Activated CD4-positive, alpha-beta T cell treated with anti-CD3 and anti-CD28 coated beads, Interleukin-2, amount 10 ng/mL, durations not matched to agents 7 days and 5 days (primary cell): ENCODE measurements at regions not wholly inside any gene's neighbourhood (a gene's known extent, or its start where the extent isn't known, plus 50 kb on each side); places are given as distances from the start of the nearest gene placed in this dataset.

Experiments used
- CTCF ChIA-PET: fragments of 350-600 bp; sonication (Branson Sonifier 250); formaldehyde crosslinking; loops from one replicate; lab custom pipeline; 2021; ENCODE audit warnings: antibody characterized with exemption; lab: Charles Lee
- POLR2A ChIA-PET: fragments of 350-600 bp; sonication (Branson Sonifier 250); formaldehyde crosslinking; loops from one replicate; lab custom pipeline; 2021; ENCODE audit warnings: antibody characterized with exemption; lab: Charles Lee
- DNase-seq: peaks from one replicate; pipeline ENCODE4 v3.0.0-alpha.2; 2020
- H3K27ac Mint-ChIP-seq: one replicate; pipeline ENCODE4 v1.8.0; 2021; ENCODE audit warnings: mild to moderate bottlenecking, moderate library complexity, mixed read lengths
- H3K27me3 Mint-ChIP-seq: one replicate; pipeline ENCODE4 v1.8.0; 2021; ENCODE audit warnings: mixed read lengths
- H3K36me3 Mint-ChIP-seq: one replicate; pipeline ENCODE4 v1.8.0; 2021; ENCODE audit warnings: low read depth, mixed read lengths
- H3K4me1 Mint-ChIP-seq: one replicate; pipeline ENCODE4 v1.8.0; 2021; ENCODE audit warnings: mixed read lengths
- H3K4me3 Mint-ChIP-seq: one replicate; pipeline ENCODE4 v1.8.0; 2021; ENCODE audit warnings: mild to moderate bottlenecking, moderate library complexity, mixed read lengths
- H3K9me3 Mint-ChIP-seq: one replicate; pipeline ENCODE4 v1.8.0; 2021; ENCODE audit warnings: mixed read lengths

DNA sequence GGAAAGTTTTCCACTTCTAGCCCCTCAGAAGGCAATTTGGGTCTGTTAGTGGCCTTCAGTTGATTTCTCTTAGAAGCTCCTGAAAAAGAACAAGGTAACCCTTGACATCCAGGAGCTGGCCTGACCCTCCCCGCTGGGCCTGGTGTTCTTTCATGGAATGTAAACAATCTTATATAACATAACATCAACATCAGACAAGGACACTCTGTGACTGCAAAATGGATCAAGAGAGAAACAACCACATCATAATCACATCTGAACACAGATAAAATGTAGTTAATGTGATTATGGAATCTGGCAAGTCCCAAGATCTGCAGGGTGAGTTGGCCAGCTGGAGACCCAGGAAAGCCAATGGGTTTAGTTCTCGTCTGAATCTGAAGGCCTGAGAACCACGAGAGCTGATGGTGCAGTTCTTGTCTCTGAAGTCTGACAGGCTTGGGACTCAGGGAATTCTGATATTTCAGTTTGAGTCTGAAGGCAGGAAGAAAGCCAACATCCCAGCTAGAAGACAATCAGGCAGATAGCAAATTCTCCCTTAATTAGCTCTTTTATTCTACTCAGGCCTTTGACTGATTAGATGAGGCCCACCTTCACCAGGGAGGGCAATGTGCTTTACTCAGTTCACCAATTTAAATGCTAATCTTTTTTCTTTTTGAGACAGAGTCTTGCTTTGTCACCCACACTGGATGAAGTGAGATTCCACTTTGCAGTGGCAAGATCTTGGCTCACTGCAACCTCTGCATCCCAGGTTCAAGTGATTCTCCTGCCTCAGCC is 91.4 kb upstream of the NAMPT start:
- Mint-ChIP-seq H3K27me3 (no peaks in the 10 kb centered on the region), H3K4me3 (no peak overlapping the region), H3K9me3 (no peaks in the 10 kb centered on the region), H3K27ac (no peak overlapping the region), H3K4me1 (peaks cover 5% of the 10 kb centered on the region), H3K36me3 (no peaks in the 10 kb centered on the region)
- POLR2A ChIA-PET, result no interaction called here
- no peak for DNase-seq
- CTCF ChIA-PET, result interaction anchor here (0.6 to 0.8 kb wide), 4 partner anchors 9 to 116 kb away, joined by 3 to 4 read pairs (median 3); no protein-coding TSS in a partner anchor

DNA sequence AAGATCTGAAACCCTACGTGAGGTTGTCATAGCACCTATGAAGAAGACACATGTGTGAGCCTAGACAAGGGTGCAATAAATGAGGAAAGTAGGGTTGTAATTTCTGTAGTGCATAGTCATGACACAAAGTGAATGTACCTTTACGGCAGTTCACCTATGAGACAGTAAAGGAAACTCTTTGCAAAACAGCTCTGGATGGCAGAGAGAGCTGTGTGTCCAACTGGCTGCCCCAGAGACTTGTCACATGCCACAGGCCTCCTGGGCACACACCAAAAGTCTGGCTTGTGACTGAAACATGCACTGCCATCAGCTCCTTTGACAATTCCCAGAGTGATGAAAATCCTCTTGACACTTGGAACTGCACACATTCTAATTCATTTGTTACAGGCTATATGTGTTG is 90.7 kb upstream of the NAMPT start:
- no peak overlapping the region for H3K4me3 Mint-ChIP-seq
- ChIA-PET POLR2A (no interaction called here), CTCF (interaction anchor here (0.8 to 1.5 kb wide), 3 partner anchors 11 to 51 kb away, joined by 3 to 5 read pairs (median 3); no protein-coding TSS in a partner anchor)

DNA sequence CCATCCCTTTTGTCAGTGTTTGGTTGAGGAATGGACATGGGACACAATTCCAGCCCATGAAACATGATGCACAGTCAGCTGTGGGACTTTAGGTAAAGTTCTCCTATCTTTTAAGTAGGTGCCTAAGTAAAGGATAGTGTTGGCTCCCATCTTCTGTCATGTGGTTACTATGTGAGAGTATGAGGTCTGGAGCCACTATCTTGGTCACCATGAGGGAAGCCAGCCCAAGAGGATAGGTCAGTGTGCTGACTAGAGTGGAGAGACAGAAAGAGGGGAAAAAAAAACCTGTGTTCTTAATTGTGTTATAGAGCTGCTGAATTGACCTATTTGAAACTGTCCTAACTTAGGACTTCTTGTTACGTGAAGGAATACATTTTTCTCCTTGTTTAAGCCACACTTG is 89.7 kb upstream of the NAMPT start:
- peaks cover 5% of the 10 kb centered on the region for H3K4me1 Mint-ChIP-seq
- CTCF ChIA-PET, result interaction anchor here (1.5 kb wide), 1 partner anchor 9 kb away, joined by 5 read pairs; no protein-coding TSS in a partner anchor

More for the DNA sequence above, 90.7 kb upstream of the NAMPT start:
- peaks cover 5% of the 10 kb centered on the region for H3K4me1 Mint-ChIP-seq
- no peak overlapping the region for H3K27ac Mint-ChIP-seq
- no peak for DNase-seq
- H3K36me3 Mint-ChIP-seq, result no peaks in the 10 kb centered on the region
- no peaks in the 10 kb centered on the region for H3K27me3 Mint-ChIP-seq
- no peaks in the 10 kb centered on the region for H3K9me3 Mint-ChIP-seq

DNA sequence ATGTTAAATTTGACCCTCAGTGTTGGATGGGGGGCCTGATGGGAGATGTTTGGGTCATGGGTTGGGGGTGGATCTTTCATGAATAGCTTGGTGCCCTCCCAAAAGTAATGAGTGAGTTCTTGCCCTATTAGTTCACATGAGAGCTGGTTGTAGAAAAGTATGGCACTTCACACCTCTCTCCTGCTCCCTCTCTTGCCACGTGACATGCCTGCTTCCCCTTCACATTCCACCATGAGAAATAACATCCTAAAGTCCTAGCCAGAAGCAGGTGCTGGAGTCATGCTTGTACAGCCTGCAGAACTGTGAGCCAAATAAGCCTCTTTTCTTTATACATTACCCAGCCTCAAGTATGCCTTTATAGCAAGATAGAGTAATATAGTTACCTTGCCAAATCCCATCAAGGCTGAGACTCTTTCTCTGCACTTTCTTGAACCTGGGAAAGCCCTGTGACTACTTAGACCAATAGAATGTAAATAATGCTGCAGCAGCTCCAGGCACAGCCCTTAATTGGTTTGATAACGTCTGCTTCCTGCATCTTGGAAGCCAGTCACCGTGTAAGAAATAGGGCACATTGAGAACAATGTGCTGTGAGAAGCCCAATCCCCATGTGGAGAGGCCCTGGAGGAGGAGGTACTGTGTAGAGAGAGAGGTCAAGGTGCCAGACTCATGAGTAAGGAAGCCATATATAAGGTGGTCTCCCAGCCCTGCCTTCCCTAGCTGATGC is 88.0 kb upstream of the NAMPT start:
- no peaks in the 10 kb centered on the region for H3K36me3 Mint-ChIP-seq
- no peak overlapping the region for H3K27ac Mint-ChIP-seq
- no peaks in the 10 kb centered on the region for H3K9me3 Mint-ChIP-seq
- H3K4me3 Mint-ChIP-seq, result no peak overlapping the region
- DNase-seq, result no peak
- POLR2A ChIA-PET, result no interaction called here
- CTCF ChIA-PET, result no interaction called here
- H3K4me1 Mint-ChIP-seq, result peaks cover 2% of the 10 kb centered on the region
- H3K27me3 Mint-ChIP-seq, result no peaks in the 10 kb centered on the region

More for the DNA sequence above, 89.7 kb upstream of the NAMPT start:
- H3K36me3 Mint-ChIP-seq, result no peaks in the 10 kb centered on the region
- H3K4me3 Mint-ChIP-seq, result no peak overlapping the region
- POLR2A ChIA-PET, result no interaction called here
- no peak for DNase-seq
- H3K27me3 Mint-ChIP-seq, result no peaks in the 10 kb centered on the region
- H3K9me3 Mint-ChIP-seq, result no peaks in the 10 kb centered on the region
- H3K27ac Mint-ChIP-seq, result no peak overlapping the region

DNA sequence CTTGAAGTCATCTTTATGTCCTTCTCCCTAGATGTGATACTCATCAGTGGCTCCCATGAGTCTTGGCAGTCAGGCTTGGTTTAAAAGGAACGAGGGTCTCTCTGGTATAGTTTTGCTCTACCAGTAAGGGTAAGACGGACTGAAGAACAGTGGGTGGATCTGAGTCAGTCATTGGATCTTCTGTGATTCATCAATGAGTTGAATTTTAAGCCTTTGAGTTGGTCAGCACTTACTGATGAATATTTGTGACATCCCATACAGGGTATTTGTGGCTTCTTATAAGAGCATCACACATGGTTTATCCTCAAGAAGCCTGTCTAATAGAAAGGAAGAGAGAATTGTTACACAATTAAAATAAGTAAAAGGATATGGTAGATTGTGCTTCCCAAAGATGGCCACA is 87.3 kb upstream of the NAMPT start:
- no peak for DNase-seq
- peaks cover 2% of the 10 kb centered on the region for H3K4me1 Mint-ChIP-seq
- POLR2A ChIA-PET, result no interaction called here
- CTCF ChIA-PET, result no interaction called here
- H3K27ac Mint-ChIP-seq, result no peak overlapping the region
- H3K36me3 Mint-ChIP-seq, result no peaks in the 10 kb centered on the region
- no peaks in the 10 kb centered on the region for H3K27me3 Mint-ChIP-seq
- no peaks in the 10 kb centered on the region for H3K9me3 Mint-ChIP-seq
- no peak overlapping the region for H3K4me3 Mint-ChIP-seq

DNA sequence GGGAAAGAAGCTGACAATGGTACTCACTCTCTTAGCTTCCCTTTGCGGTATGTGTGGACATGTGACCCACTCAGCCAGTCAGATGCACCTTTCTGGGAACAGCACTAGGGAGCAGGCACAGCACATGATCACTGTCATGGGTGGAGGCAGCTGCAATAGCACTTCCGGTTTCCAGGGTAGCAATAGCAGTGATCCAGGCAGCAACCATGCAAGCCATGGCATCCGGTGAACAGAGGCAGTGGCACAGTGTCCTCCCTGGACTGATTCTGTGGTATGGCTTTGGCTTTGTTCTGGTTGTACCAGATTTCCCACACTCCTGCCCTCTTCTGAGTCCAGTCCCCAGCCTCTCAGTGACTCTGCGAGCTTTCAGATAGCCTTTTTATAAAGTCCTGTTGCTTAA is 86.8 kb upstream of the NAMPT start:
- DNase-seq, result no peak
- Mint-ChIP-seq H3K36me3 (no peaks in the 10 kb centered on the region), H3K27me3 (no peaks in the 10 kb centered on the region), H3K4me1 (peaks cover 2% of the 10 kb centered on the region), H3K9me3 (no peaks in the 10 kb centered on the region), H3K27ac (no peak overlapping the region), H3K4me3 (no peak overlapping the region)
- CTCF ChIA-PET, result no interaction called here
- POLR2A ChIA-PET, result no interaction called here

GRCh38 chr7:106370542-106370941 is 85.8 kb upstream of the NAMPT start:
- Mint-ChIP-seq H3K27me3 (no peaks in the 10 kb centered on the region), H3K36me3 (no peaks in the 10 kb centered on the region), H3K4me1 (peaks cover 2% of the 10 kb centered on the region), H3K4me3 (no peak overlapping the region), H3K27ac (no peak overlapping the region), H3K9me3 (no peaks in the 10 kb centered on the region)
- no peak for DNase-seq
- ChIA-PET CTCF (no interaction called here), POLR2A (no interaction called here)

- Mint-ChIP-seq H3K9me3 (no peaks in the 10 kb centered on the region), H3K36me3 (no peaks in the 10 kb centered on the region), H3K27me3 (no peaks in the 10 kb centered on the region), H3K4me3 (no peak overlapping the region), H3K4me1 (peaks cover 2% of the 10 kb centered on the region), H3K27ac (no peak overlapping the region)
- ChIA-PET POLR2A (no interaction called here), CTCF (no interaction called here)
- no peak for DNase-seq
Observed at GRCh38 chr7:106369816-106370215, 85.0 kb upstream of the NAMPT start.

GRCh38 chr7:106369352-106369751 is 84.6 kb upstream of the NAMPT start:
- no peak for DNase-seq
- Mint-ChIP-seq H3K27me3 (no peaks in the 10 kb centered on the region), H3K4me3 (no peak overlapping the region), H3K27ac (no peak overlapping the region), H3K9me3 (no peaks in the 10 kb centered on the region), H3K36me3 (no peaks in the 10 kb centered on the region), H3K4me1 (peaks cover 2% of the 10 kb centered on the region)
- ChIA-PET CTCF (no interaction called here), POLR2A (no interaction called here)

DNA sequence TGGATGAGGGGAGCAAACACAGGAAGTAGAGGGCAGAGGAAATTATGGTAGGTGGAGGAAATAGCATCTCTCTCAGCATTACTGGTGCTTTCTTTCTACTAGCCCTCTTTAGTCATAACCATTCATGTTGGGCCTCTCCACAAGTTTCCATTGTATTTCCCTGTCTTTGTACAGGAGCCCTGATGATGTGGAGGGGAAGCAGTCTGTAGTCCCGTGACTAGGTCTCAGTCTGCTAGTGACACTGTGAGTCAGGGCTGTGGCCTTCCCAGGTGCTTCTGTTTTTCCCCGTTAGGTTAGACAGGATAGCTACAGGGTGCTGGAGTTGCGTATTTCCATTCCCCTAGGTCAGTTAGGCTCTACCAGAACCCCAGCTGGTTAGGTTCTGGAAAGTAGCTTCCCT is 82.9 kb upstream of the NAMPT start:
- Mint-ChIP-seq H3K9me3 (peaks cover 2% of the 10 kb centered on the region), H3K27me3 (peaks cover 11% of the 10 kb centered on the region), H3K27ac (no peak overlapping the region), H3K36me3 (no peaks in the 10 kb centered on the region), H3K4me3 (no peak overlapping the region), H3K4me1 (peaks cover 2% of the 10 kb centered on the region)
- POLR2A ChIA-PET, result no interaction called here
- DNase-seq, result no peak
- CTCF ChIA-PET, result interaction anchor here (0.9 kb wide), 1 partner anchor 9 kb away, joined by 3 read pairs; no protein-coding TSS in a partner anchor

DNA sequence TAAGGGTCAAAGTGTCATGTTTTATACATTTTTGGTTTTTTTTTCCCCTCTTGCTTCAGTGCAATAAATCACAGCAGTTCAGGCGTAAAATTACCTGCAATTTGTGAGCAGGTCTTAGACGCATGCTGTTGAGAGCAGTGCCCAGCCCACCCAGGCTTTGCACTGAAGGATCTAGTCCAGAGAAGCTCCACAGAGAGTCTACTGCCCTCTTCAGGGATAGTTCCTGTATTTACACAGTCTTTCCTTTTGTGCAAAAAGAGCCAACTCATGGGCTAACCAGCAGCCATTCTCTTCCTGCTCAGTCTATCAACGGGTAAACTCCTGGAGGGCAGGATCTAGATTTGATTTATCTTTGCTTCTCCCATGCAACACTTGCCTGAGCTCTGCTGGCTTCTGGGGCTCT is 82.2 kb upstream of the NAMPT start:
- ChIA-PET CTCF (interaction anchor here (0.9 to 1.4 kb wide), 2 partner anchors 10 to 36 kb away, joined by 3 to 4 read pairs; no protein-coding TSS in a partner anchor), POLR2A (no interaction called here)
- Mint-ChIP-seq H3K27ac (no peak overlapping the region), H3K9me3 (peaks cover 4% of the 10 kb centered on the region), H3K27me3 (peaks cover 17% of the 10 kb centered on the region), H3K36me3 (no peaks in the 10 kb centered on the region), H3K4me3 (no peak overlapping the region), H3K4me1 (peaks cover 2% of the 10 kb centered on the region)
- no peak for DNase-seq

DNA sequence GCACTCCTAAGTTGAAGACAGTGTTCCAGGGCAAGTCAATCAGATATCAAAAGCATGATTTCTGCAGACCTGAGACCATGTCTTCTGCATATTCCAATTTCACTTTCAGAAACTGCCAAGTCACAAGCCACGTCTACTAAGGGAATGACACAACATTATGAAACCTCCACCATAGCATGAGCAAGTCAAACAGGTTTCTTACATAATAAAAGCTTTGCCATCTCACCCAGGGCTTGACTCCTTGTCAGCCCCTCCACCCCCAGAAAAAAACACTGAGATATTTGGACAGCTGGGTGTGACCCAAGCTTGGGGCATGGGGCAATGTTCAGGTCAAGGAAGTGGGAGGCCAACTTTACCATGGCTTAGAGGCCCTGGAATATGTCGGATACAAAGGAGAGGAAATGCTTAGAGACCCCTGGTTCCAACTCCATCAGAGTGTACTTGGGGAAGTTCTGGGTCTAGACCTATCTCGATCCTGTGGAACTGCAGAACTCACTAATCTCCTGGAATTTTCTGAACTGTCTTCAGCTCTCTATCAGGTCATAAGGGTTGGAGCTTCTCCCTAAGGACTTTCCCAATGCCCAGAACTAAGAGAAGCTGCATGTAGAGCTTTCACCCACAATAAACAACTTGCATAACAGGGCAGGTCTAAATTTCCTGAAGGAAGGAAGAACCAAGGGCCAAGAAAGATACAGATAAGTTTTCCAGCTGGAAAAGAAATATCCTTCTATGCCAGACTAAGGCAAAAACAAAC is 80.6 kb upstream of the NAMPT start:
- Mint-ChIP-seq H3K36me3 (no peaks in the 10 kb centered on the region), H3K4me3 (no peak overlapping the region), H3K9me3 (peaks cover 8% of the 10 kb centered on the region), H3K27ac (no peak overlapping the region), H3K4me1 (peaks cover 2% of the 10 kb centered on the region), H3K27me3 (peaks cover 25% of the 10 kb centered on the region)
- DNase-seq, result no peak
- ChIA-PET POLR2A (interaction anchor here (0.5 kb wide), 1 partner anchor 17 kb away, joined by 5 read pairs; no protein-coding TSS in a partner anchor), CTCF (interaction anchor here (0.6 to 2.0 kb wide), 4 partner anchors 8 to 97 kb away, joined by 3 to 5 read pairs (median 4); no protein-coding TSS in a partner anchor)
